ENCODE measurements at regions not wholly inside any gene's neighbourhood (a gene's known extent, or its start where the extent isn't known, plus 50 kb on each side); places are given as distances from the start of the nearest gene placed in this dataset.

GRCh38 chr4:162977788-162978187 is 188.9 kb downstream of the NAF1 start:
- H3K56ac ChIP-seq (replicated peaks; ENCODE audit: insufficient read length, low read depth, low read length), result no peak overlapping the region
- H3K23me2 ChIP-seq (ENCODE audit: low read depth, low read length), result no peaks in the 10 kb centered on the region
- no peak overlapping the region for H3K27ac ChIP-seq (ENCODE audit: low read depth, low read length)
- H3K27me3 ChIP-seq (replicated peaks in 1 of 4; ENCODE audit: control insufficient read depth in 3 of 4, extremely low read depth in 1 of 4, insufficient read depth in 3 of 4, low read length in 3 of 4), result no peaks in the 10 kb centered on the region
- no peak overlapping the region for H3K9ac ChIP-seq (replicated peaks in 1 of 4; ENCODE audit: extremely low read depth in 1 of 4, low read depth in 3 of 4, low read length in 3 of 4)
- ChIA-PET CTCF (ENCODE audit: partially characterized antibody) (interaction anchor here (1.4 kb wide), 1 partner anchor 34 kb away, joined by 4 read pairs; no protein-coding TSS in a partner anchor), POLR2A (ENCODE audit: partially characterized antibody) (no interaction called here)
- no peak overlapping the region for H2AK5ac ChIP-seq (ENCODE audit: low read depth, low read length)
- FAIRE-seq (no peak), DNase-seq (ENCODE audit: low read depth in 1 of 2, low spot score in 2 of 2) (no peak)
- H3K14ac ChIP-seq (ENCODE audit: insufficient read length), result no peak overlapping the region
- H4K8ac ChIP-seq (ENCODE audit: extremely low read depth, insufficient read depth, low read length), result no peak overlapping the region
- no peak overlapping the region for H3K23ac ChIP-seq (ENCODE audit: insufficient read length)
- TF ChIP-seq JUN (IDR thresholded peaks at IDR 0.05; ENCODE audit: low read depth, low read length) (no peak), SIN3A (conservative IDR thresholded peaks at IDR 0.05 in 1 of 2, IDR thresholded peaks at IDR 0.05 in 1 of 2; ENCODE audit: low read depth in 1 of 2, low read length in 2 of 2) (no peak), GTF2F1 (IDR thresholded peaks at IDR 0.05; ENCODE audit: borderline replicate concordance, low read depth, low read length) (no peak), TAF7 (optimal IDR thresholded peaks at IDR 0.05; ENCODE audit: borderline replicate concordance, low read depth, low read length) (no peak), POU5F1 (IDR thresholded peaks at IDR 0.05; ENCODE audit: low read depth, low read length) (no peak), E2F6 (IDR thresholded peaks at IDR 0.05) (no peak), SRF (IDR thresholded peaks at IDR 0.05; ENCODE audit: low read depth, low read length) (no peak), ATF3 (IDR thresholded peaks at IDR 0.05; ENCODE audit: insufficient read depth, low read depth, low read length) (no peak), KDM1A (IDR thresholded peaks at IDR 0.05; ENCODE audit: borderline replicate concordance, low read length) (no peak), CHD2 (IDR thresholded peaks at IDR 0.05; ENCODE audit: low read length) (no peak), CTBP2 (IDR thresholded peaks at IDR 0.05; ENCODE audit: borderline replicate concordance, insufficient read depth, insufficient read length, low read length) (no peak), ZNF274 (IDR thresholded peaks at IDR 0.05; ENCODE audit: borderline replicate concordance, extremely low read depth, low read length) (no peak)
- H2BK12ac ChIP-seq (ENCODE audit: low read depth, low read length), result no peak overlapping the region
- no peak overlapping the region for H4K91ac ChIP-seq (replicated peaks; ENCODE audit: insufficient read length, low read length)
- no peak overlapping the region for H2BK5ac ChIP-seq (ENCODE audit: low read depth, low read length)
- no peaks in the 10 kb centered on the region for H3K4me1 ChIP-seq (replicated peaks in 1 of 4; ENCODE audit: control insufficient read depth in 3 of 4, insufficient read depth in 4 of 4, low read length in 3 of 4)
- H4K5ac ChIP-seq (ENCODE audit: insufficient read length, low read depth, low read length), result no peak overlapping the region
- H3K79me1 ChIP-seq (ENCODE audit: low read depth, low read length), result no peaks in the 10 kb centered on the region
- no peak overlapping the region for H3K4me2 ChIP-seq (ENCODE audit: insufficient read depth in 1 of 2, low read depth in 2 of 2, low read length in 2 of 2)
- H3K4ac ChIP-seq (replicated peaks; ENCODE audit: insufficient read length, low read depth, low read length), result no peak overlapping the region
- no peaks in the 10 kb centered on the region for H4K20me1 ChIP-seq (replicated peaks in 1 of 2; ENCODE audit: control insufficient read depth in 1 of 2, insufficient read depth in 2 of 2, low read length in 2 of 2)
- H3K9me3 ChIP-seq (ENCODE audit: insufficient read depth in 2 of 2, low read depth in 1 of 2, low read length in 1 of 2), result no peaks in the 10 kb centered on the region
- H2BK15ac ChIP-seq (ENCODE audit: low read length), result no peak overlapping the region
- H2AFZ ChIP-seq (ENCODE audit: low read length), result no peak overlapping the region
- H3K18ac ChIP-seq (ENCODE audit: extremely low read depth, low read length), result no peak overlapping the region
- no peak overlapping the region for H2BK20ac ChIP-seq (ENCODE audit: low read length)
- WGBS, 2 experiments (ENCODE audit: extremely low coverage in 1 of 2, insufficient coverage in 1 of 2, insufficient read length in 1 of 2, insufficient replicate concordance in 2 of 2, low coverage in 1 of 2, low lambda C conversion rate in 2 of 2, missing lambda C conversion rate in 1 of 2), result 92% methylated on average over 2 of the region's 2 CpGs; no CpG with 5 or more reads in 1 of the 2 experiments
- no peak overlapping the region for H3K4me3 ChIP-seq (ENCODE audit: extremely low read depth in 1 of 4, insufficient read depth in 2 of 4, low read depth in 3 of 4, low read length in 4 of 4)
- H2BK120ac ChIP-seq (replicated peaks; ENCODE audit: low read depth, low read length), result no peak overlapping the region
- no peaks in the 10 kb centered on the region for H3K36me3 ChIP-seq (ENCODE audit: control insufficient read depth in 2 of 4, insufficient read depth in 4 of 4, low read length in 3 of 4)
- no peaks in the 10 kb centered on the region for H3K79me2 ChIP-seq (ENCODE audit: control insufficient read depth in 1 of 2, insufficient read depth in 2 of 2, low read length in 2 of 2)

All from H1 (cell line).